HL-60 (cell line): ENCODE measurements at regions not wholly inside any gene's neighbourhood (a gene's known extent, or its start where the extent isn't known, plus 50 kb on each side); places are given as distances from the start of the nearest gene placed in this dataset.

Experiments used
- DNase-seq, 2 experiments: peaks; one replicate each; pipeline ENCODE4 v3.0.0-alpha.2; 2010 to 2020; ENCODE audit warnings: low read depth in 1 of 2, low spot score in 1 of 2
- H3K27ac ChIP-seq: fragments of 250-450 bp; sonication (Bioruptor Pico); replicated peaks from 2 replicates; pipeline ENCODE4 v1.5.1; 2020; ENCODE audit warnings: mild to moderate bottlenecking, moderate library complexity
- H3K27me3 ChIP-seq: fragments of 250-450 bp; sonication (Bioruptor Pico); 2 replicates; pipeline ENCODE4 v1.5.1; 2021; ENCODE audit warnings: mild to moderate bottlenecking, moderate library complexity; ENCODE audit not compliant: insufficient read depth, poor library complexity, severe bottlenecking
- H3K4me3 ChIP-seq: replicated peaks from 2 replicates; pipeline ENCODE4 v1.5.1; 2011; ENCODE audit warnings: mild to moderate bottlenecking, control low read depth, low read length; ENCODE audit not compliant: insufficient read depth
- CTCF ChIP-seq: IDR thresholded peaks from one replicate; pipeline ENCODE4 v1.5.1; 2011; ENCODE audit warnings: low read length, control low read depth, inconsistent platforms; ENCODE audit not compliant: insufficient read depth
- GABPA ChIP-seq: IDR thresholded peaks from 2 replicates; pipeline ENCODE4 v1.6.1; 2012; ENCODE audit warnings: low read depth
- POLR2AphosphoS5 ChIP-seq: IDR thresholded peaks from 2 replicates; pipeline ENCODE4 v1.6.1; 2012; ENCODE audit warnings: low read depth
- SPI1 ChIP-seq: IDR thresholded peaks from 2 replicates; pipeline ENCODE4 v1.6.1; 2012; ENCODE audit warnings: low read depth, mild to moderate bottlenecking, borderline replicate concordance
- TF ChIP-seq, protein P1 (sequence below): IDR thresholded peaks from 2 replicates; pipeline ENCODE4 v1.6.1; 2012; ENCODE audit warnings: low read depth; ENCODE audit not compliant: insufficient replicate concordance

GRCh38 chr3:73120710-73121109 lies 59.3 kb downstream of the EBLN2 start:
- no peak for DNase-seq
- no peak overlapping the region for H3K27ac ChIP-seq
- no peak overlapping the region for H3K4me3 ChIP-seq
- TF ChIP-seq CTCF (no peak), POLR2AphosphoS5 (no peak), SPI1 (no peak), GABPA (no peak)
- TF ChIP-seq, protein P1, sequence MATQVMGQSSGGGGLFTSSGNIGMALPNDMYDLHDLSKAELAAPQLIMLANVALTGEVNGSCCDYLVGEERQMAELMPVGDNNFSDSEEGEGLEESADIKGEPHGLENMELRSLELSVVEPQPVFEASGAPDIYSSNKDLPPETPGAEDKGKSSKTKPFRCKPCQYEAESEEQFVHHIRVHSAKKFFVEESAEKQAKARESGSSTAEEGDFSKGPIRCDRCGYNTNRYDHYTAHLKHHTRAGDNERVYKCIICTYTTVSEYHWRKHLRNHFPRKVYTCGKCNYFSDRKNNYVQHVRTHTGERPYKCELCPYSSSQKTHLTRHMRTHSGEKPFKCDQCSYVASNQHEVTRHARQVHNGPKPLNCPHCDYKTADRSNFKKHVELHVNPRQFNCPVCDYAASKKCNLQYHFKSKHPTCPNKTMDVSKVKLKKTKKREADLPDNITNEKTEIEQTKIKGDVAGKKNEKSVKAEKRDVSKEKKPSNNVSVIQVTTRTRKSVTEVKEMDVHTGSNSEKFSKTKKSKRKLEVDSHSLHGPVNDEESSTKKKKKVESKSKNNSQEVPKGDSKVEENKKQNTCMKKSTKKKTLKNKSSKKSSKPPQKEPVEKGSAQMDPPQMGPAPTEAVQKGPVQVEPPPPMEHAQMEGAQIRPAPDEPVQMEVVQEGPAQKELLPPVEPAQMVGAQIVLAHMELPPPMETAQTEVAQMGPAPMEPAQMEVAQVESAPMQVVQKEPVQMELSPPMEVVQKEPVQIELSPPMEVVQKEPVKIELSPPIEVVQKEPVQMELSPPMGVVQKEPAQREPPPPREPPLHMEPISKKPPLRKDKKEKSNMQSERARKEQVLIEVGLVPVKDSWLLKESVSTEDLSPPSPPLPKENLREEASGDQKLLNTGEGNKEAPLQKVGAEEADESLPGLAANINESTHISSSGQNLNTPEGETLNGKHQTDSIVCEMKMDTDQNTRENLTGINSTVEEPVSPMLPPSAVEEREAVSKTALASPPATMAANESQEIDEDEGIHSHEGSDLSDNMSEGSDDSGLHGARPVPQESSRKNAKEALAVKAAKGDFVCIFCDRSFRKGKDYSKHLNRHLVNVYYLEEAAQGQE, result no peak
- H3K27me3 ChIP-seq, result no peaks in the 10 kb centered on the region

DNA sequence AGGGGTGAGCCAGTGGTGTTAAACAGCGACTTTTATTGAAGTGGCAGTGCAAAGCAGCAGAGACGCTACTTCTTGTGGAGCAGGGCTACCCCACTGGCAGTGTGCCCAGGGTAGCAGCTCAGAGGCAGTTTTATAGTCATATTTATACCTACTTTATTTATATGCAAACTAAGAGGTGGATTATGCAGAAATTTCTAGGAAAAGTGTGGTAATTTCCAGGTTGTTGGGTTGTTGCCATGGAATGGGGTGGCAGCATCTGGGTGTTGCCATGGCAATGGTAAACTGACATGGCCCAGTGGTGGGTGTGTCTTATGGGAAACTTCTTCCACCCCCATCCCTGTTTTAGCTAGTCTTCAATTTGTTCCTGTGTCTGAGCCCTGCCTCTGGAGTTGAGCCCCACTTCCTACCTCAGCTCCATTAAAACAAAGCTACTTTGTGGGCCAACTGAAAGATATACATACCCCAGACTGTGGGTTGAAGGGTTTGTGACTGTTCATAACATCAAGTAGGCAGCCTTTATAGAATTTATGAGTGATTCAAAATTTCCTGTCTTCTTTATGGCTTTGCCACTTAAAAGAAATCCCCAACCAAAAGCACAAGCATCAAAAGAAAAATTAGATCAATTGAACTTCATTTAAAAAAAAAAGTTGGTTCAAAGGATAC lies 60.3 kb downstream of the EBLN2 start:
- H3K27me3 ChIP-seq, result no peaks in the 10 kb centered on the region

GRCh38 chr3:73134034-73134433 lies 72.6 kb downstream of the EBLN2 start:
- no peak for TF ChIP-seq SPI1
- no peak for TF ChIP-seq POLR2AphosphoS5
- TF ChIP-seq, protein P1, result no peak
- TF ChIP-seq GABPA, result no peak
- TF ChIP-seq CTCF, result no peak
- DNase-seq, result no peak
- Histone ChIP-seq H3K27me3 (peaks cover 6% of the 10 kb centered on the region), H3K27ac (no peak overlapping the region), H3K4me3 (no peak overlapping the region)

More for the DNA sequence above, 60.3 kb downstream of the EBLN2 start:
- H3K27ac ChIP-seq, result no peak overlapping the region
- H3K4me3 ChIP-seq, result no peak overlapping the region
- no peak for DNase-seq
- TF ChIP-seq SPI1 (no peak), GABPA (no peak), POLR2AphosphoS5 (no peak), CTCF (no peak)
- TF ChIP-seq, protein P1, result no peak
